C4-2B (cell line): ENCODE measurements at regions not wholly inside any gene's neighbourhood (a gene's known extent, or its start where the extent isn't known, plus 50 kb on each side); places are given as distances from the start of the nearest gene placed in this dataset.

Source experiments
- H3K27ac ChIP-seq: fragments of 450-650 bp; 2 replicates; pipeline ENCODE4 v1.5.1; 2017
- ZFX ChIP-seq: fragments of 450-650 bp; IDR thresholded peaks from 2 replicates; pipeline ENCODE4 v1.6.1; 2017
- TF ChIP-seq, protein P1 (sequence below): fragments of 450-650 bp; conservative IDR thresholded peaks from 2 replicates; pipeline ENCODE4 v1.5.1; 2017; ENCODE audit warnings: mild to moderate bottlenecking

DNA sequence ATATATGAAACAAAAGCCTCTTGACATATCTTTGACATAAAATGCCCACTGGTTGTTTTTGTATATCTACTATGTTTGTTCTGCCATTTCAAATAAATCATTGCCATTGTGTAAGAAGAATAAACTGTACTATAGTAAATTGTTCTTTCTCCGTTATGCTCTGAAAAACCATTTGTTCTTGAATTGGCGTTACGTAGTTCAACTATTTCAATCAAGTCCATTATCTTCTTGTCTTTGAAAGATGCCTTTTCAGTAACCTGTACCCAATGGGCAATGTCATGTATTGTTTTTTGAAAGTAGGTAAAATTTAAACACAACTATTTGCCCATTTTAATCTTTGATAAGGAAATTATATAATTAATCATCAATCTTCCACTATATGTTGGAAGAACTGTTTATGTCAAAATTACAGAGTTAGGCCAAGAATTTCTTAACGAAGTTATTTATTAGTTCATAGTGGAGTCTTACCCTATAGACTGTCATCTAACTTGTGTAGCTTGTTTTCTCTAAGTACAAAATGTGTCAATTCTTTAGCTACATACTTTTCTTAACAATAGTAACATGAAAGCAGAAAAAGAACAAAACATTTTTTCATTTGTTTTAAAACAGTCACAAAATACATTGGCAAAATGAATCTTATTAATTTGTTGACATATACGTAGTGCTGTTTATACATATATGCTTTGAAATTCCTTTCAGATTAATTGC is 294.8 kb downstream of the PTPRC start:
- TF ChIP-seq, protein P1, sequence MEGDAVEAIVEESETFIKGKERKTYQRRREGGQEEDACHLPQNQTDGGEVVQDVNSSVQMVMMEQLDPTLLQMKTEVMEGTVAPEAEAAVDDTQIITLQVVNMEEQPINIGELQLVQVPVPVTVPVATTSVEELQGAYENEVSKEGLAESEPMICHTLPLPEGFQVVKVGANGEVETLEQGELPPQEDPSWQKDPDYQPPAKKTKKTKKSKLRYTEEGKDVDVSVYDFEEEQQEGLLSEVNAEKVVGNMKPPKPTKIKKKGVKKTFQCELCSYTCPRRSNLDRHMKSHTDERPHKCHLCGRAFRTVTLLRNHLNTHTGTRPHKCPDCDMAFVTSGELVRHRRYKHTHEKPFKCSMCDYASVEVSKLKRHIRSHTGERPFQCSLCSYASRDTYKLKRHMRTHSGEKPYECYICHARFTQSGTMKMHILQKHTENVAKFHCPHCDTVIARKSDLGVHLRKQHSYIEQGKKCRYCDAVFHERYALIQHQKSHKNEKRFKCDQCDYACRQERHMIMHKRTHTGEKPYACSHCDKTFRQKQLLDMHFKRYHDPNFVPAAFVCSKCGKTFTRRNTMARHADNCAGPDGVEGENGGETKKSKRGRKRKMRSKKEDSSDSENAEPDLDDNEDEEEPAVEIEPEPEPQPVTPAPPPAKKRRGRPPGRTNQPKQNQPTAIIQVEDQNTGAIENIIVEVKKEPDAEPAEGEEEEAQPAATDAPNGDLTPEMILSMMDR = no peak
- H3K27ac ChIP-seq = no peak overlapping the region

DNA sequence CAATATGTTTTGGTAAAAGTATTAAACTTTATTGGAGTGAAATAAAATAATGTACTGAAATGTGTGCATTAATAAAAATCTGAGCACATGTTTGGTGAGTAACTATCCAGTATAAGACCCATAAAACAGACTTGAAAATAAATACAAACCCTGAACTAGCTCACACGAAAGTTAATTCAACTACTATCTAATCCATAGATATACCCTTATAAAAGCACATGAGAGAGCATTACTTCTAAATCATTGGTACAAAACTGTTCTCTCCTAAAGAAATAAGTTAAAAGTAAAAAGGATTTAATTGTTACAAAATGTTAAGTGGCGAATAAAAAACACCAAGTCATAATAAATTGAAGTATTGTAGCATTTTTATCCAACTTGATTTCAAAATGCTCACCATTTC is 295.6 kb downstream of the PTPRC start:
- H3K27ac ChIP-seq = no peak overlapping the region

DNA sequence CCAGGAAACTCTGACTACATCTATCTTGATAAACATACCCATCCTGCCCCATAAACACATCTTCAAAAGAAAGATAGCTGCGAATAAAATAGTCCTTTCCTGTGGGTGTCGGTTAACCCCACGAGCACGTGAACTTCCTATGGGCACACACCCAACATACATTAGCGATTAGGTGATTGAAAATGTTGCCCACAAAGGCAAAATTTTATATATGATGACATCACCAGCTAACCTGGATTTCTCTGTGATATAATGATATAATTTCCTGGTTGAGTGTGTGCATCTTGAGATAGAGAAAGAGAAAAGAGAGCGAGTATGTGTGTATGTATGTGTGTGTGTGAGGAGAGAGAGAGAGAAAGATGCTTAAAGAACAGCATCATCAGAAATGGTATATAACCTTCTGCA is 296.1 kb downstream of the PTPRC start:
- H3K27ac ChIP-seq = no peak overlapping the region
- TF ChIP-seq, protein P1 = no peak
- TF ChIP-seq ZFX = no peak

More for the DNA sequence above, 295.6 kb downstream of the PTPRC start:
- TF ChIP-seq, protein P1 = no peak
- TF ChIP-seq ZFX = no peak

DNA sequence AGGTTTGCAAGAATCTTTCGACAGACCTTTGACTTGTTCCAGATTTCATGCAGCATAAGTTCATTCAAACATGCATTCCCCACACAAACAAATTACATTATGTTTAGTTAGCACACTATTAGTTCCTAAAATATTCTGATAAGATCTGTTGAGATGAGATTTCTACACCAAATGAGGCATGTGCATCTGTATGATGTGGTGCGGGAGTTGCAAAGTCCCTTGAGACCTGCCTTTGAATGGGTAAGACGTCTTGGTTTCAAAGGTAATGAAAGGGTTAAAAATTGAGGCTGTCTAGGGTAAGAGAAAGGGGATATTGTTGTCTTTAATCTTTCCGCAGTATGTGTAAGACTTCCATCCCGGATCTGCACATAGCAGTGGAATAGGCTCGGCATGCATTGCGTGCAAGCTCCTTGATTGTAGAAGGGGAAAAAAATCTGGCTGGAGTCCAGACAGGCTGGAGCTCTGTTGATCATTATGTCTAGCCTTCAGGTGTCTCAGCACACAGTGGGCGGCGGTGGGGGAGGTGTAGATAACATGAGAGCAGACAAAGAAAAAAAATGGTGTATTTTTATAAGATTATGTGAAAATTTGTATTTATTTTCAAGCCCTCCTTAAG is 296.6 kb downstream of the PTPRC start:
- TF ChIP-seq, protein P1 = no peak
- no peak for TF ChIP-seq ZFX
- H3K27ac ChIP-seq = no peak overlapping the region

DNA sequence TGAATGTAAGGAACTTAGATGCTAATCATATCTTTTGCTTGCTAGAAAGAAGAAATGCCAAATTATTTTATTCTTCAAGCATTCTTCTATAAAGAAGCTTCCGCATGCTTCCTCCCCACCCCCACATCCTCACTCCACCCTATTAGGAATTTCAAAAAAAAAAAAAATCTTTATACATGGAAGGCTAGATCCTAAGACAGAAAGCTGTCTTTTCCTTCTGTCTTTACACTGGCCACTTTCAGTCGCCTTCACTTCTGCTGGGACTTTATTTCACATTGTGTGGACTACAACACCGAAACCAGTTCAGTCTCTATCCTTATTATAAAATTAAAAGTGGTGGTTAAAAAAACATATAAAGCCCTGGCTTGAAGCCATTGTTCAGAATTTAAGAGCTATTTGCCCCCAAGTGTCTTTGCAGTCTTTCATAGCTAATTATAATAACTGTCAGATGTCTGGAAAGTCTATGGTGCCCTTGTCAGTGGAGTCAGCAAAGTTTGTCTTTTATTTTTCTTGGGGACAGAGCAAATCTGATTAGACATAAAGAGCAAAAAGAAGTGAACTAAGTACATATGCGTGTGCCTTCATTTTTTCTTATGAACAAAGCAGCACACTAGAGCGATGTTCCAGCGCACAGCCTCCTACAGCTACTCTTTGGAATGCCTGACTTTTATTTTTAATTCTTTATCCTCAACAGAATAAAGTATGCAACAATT is 297.7 kb downstream of the PTPRC start:
- H3K27ac ChIP-seq = no peak overlapping the region
- TF ChIP-seq ZFX = no peak
- TF ChIP-seq, protein P1 = no peak

DNA sequence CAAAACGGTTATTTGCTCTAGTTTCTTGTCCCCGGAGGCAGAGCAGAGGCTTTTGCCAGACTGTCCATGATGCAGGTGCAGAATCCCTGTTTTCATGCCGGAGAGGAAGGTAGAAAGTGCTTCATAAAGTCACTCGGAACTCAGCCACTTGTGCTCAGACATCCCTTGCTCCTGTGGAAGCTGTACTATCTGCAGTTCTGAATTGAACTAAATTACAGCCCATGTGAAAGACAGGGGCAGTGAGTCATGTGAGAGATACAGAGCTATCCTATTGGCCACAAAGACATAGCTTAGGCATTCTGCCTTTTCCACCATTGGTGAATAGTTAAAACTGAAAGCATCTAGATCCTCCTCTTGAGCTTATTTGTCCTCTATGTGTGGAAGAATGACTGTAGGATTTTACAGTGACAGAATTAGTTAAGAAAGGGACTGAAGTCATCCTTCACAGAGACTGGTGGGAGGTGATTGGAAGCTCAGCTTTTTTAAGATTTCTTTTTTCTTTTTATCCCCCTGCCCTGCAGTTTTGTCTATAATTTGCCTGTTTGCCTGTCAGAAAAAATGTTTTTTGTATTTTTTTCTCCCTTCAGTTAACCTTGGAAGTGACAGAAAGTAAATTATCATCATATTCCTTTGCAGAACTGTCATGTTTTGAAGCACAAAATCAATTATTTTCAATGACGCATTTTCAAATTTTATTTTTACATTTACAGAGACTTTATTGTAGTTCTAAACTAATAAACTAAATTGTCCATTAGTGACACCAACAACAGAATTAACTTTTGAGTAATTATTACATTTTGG is 298.6 kb downstream of the PTPRC start:
- no peak for TF ChIP-seq ZFX
- TF ChIP-seq, protein P1 = no peak

More for the DNA sequence above, 298.6 kb downstream of the PTPRC start:
- no peak overlapping the region for H3K27ac ChIP-seq
